Embryonic facial prominence (tissue), 1 donor: ENCODE measurements at regions not wholly inside any gene's neighbourhood (a gene's known extent, or its start where the extent isn't known, plus 50 kb on each side); places are given as distances from the start of the nearest gene placed in this dataset.

Experiments
- DNase-seq: peaks from one replicate; pipeline ENCODE4 v3.0.0-alpha.2; 2016; ENCODE audit errors: extremely low spot score

DNA sequence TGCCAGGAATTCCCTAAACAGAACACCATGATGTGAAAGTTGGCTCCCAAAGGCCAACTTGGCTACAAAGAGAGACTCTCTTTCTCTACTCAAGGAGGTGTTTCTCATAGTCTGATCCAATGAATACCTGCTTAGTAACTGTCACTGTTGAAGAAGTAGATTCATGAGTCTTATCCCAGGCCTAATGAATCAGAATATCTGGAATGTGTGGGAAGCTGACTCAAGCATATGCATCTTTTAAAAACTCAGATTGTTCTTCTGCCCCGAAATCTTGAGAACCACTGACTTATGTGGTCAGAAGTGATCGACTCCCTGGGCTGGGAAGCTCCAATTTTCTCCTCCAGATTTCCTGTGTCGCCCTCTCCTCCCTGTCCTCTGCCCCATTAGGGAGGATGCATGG lies 345.6 kb downstream of the PLK2 start:
- no peak for DNase-seq

DNA sequence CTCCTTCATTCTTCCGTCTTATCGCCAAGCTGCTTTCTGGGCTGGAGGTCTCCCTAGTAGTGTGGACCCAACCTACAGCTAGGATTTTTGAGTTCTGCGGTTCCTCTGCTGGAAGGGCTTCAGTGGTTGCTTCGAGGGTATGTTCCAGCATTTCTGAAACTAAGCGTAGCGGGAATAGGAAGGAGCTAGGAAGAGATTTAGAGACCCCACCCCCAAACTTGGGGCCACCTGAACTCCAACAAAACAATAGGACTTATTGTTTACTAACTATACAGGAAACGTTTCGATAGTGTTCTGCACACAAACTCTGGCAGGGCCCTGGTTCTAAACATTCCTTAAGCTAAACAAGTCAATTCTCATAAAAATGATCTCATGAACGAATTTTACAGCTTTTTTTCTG lies 346.7 kb downstream of the PLK2 start:
- DNase-seq: no peak

DNA sequence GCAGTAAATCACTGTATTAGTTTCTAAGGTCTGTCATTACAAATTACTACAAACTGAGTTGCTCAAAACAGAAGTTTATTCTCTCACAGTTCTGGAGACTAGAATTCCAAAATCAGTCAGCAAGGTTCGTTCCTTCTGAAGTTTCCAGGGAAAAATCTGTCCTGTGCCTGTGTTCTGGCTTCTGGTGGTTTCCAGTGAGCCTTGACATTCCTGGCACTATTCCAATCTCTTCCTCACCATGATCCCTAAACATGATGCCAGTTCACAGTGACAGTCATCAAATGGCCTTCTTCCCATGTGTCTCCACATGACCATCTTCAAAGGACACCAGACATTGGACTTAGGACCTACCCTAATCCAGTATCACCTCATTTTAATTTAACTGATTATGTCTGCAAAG lies 351.4 kb downstream of the PLK2 start:
- no peak for DNase-seq

DNA sequence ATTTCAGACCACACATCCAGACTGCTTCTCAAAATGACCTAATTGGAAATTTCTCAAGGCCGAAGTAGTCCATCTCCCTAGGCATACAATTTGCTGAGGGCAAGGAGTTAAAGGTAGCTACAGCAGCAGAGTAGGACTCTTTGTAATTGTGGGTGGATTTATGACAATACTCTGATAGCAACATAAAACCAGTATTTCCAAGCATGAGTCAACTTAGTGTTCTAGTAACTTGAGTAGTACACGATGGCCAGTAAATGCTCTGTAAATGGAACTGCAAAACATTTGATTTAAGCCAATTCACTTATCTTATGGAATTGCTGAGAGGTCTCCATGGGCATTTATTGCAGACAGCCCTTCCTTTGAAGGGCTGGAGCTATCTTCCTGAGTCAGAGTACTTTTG lies 352.2 kb downstream of the PLK2 start:
- no peak for DNase-seq

DNA sequence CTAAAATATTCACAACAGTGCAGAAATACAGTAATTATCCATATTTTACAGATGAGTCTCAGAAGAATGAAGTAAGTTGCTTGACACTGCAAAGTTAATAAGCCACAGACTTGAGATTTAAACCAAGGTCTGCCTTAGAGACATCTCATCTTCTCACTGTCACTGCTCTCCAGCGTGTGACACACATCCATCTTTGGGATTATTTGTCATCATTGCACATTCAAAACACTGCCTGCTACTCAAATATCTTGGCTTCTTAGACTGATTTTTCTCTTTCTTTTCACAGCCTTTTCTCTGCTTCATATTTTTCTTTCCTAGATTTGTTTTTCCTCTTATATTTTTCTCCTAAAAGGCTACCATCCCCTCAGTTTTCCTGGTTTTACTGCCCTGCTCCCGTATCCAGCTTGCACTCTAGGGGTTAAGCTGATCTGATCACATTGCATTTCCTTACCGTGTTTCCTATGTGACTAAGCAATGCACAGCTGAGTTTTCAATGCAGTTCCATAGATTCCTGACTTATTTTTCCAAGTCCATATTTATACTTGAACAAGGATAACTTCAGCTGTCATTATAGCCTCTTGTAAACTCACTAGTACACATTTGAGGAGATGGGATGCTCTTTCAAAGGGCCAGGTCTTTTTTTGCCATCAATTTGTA lies 353.0 kb downstream of the PLK2 start:
- no peak for DNase-seq

DNA sequence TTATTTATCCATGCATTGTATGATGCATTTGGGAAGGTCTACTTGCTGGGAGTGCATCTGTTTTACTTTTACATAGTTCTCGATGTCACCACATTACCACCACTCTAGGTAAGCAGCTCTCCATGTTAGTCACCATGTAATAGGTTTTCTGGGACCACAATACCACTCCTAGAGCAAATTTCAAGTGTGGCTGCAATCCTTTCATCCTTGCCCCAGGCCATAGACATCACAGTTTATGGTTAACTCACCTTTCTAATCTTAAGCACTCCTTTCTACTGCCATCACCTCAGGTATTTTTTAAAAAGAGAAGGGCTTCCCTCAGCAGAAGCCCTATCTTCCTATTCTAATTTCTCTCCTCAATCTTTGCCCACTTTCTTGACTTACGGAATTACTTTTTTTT lies 354.1 kb downstream of the PLK2 start:
- no peak for DNase-seq

DNA sequence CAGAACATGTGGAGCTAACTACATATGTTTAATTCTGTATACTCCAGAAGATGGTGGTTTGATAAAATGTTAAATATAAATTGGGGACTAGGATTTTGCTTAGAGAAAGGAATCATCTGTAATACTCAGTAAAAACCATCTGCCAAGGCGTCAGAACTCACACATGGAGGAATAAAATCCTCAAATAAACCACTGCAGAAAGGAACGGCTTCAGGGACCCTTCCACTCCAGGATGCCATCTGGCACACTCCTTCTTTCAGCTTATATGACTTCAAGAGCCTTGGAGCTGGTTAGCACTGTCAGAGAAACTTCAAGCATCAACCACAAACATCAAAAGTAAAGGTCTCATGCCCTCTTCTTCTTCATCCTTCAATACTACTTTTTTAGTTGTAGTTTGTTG lies 360.6 kb downstream of the PLK2 start:
- no peak for DNase-seq

DNA sequence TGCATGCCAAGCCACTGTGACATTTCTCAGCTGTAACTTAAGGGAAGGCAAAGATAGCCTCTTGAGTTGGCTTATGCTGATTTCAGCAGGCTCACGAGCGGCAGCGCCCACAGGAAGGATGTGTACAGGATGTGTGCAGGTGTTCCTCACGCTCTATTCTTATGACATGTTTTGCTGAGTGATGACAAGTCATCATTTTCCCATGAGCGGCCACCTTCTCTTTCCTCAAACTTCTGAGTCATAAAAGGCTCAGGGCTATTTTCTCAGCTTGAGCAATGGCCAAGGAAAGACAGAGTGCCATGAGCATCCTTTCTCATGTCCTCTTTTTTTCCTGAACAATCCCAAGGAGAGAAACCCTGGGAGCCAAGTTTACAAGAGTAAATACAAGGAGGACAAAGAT lies 365.9 kb downstream of the PLK2 start:
- no peak for DNase-seq

DNA sequence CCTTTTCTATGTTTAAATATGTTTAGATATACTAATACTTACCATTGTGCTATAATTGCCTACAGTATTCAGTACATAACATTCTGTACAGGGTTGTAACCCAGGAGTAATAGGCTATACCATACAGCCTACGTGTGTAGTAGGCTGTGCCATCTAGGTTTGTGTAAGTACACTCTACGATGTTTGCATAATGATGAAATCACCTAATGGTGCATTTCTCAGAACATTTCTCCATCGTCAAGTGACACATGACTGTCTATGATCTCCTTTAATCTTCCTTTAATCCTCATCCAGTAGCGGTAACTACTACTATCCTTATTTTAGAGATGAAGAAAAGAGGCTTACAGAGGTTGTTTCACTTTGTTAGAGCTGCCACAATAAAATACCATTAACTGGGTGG lies 369.2 kb downstream of the PLK2 start:
- DNase-seq: no peak

DNA sequence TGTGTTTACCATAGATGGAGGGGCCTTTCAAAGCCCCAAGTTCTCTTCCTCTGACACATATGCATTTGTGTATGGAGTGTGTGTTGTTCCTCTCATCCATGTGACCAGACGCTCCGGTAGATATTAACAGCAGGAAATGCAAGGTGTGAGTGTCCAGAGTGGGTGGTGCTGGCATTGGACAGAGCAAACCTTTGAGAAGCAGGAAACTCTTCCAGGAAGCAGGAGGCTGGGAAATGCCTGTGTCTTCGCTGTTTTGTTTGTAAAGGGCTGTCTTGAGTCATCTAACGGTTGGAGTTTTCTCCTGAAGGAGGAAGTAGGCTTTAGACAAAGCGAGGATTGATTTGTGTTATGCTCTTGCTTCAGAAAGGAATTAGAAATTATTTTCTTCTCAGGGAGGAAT lies 370.9 kb downstream of the PLK2 start:
- DNase-seq: no peak

DNA sequence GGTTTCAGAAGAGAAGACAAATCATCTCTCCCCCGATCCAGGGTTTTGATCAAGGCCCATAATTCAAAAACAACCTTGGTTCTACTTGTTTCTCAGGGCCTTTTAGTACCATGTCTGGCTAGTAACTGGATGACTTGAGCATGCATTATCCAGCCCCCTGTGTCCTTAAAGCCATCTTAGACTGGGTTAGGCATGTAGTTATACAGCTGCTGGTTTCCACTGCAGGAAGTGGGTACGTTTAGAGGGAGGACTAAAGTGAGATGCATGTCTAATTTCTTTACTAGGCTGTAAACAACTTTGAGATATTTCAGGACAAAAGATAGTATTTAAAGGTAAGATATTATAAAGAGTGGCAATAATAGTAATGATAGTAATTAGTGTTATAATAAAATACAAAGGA lies 372.0 kb downstream of the PLK2 start:
- DNase-seq: no peak

DNA sequence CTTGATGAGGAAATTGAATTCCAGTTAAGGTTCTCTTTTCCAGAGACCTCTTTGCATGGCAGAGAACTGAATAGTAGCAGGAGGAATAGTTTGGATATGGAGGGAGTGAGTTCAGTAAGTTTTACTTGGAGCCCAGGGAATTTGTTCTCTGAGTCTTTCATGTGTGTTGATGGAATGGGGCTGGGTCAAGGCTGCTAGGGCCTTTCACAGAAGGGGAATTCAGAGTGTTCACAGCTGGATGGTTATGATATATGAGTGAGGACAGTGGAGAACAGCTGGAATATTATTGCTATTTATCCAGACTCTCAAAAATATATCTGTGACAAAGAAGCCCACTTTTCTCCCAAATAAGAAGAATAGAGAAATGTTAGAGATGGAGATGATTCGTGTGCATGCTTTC lies 372.8 kb downstream of the PLK2 start:
- DNase-seq: no peak

DNA sequence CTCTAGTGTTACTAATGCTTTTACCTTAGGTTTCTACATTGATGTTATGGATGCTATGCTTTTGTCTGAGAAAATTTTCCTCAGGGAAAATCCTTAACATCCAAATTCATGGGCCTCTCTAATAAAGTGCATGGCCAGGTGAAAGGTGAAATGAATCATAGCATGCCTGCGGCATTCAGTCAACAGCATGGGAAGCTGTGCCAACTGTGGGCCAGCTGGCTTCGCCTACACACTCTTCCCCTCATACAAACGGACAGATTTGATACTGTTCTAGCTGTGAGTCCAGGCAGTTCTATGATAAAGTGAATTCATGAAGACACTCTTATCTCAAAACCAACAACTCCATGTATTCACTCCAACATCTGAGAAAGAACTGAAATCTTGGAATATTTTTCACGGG lies 374.1 kb downstream of the PLK2 start:
- DNase-seq: no peak

DNA sequence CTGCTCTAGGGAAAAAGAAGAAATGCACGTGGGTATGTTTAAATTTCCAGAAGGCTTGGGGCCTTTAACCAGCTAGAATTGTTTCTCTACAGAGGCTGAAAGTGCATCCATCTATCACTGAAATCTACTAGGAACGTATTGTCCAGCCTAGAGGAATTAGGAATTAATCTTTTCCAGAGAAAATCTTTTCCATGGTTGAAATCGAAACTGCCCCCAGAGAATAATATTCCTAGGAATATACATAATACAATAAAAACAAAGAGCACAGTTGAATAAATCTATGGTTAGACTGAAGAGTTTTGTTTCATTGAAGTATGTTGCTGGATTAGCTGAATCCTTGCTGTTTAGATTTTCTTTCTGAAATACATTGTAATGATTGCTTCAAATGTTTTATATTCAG lies 378.5 kb downstream of the PLK2 start:
- DNase-seq: no peak

DNA sequence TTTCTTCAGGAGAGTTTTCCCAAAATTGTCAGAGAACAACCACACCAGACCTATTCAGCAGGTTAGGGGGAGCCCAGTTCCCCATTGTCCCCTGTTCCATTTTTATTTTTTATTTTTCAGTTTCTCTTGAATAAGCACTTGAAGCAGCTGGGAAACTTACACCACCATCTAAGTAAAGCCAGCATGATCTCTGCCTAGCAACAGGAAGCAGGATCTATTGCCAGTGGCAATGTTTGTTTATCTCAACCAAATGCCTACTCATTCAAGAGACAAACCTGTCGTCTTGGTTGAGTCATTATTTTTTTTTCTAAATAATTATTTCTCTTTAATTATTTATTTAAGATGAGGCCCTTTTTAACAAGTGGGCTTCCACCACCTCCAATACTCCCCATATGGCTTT lies 379.3 kb downstream of the PLK2 start:
- no peak for DNase-seq

DNA sequence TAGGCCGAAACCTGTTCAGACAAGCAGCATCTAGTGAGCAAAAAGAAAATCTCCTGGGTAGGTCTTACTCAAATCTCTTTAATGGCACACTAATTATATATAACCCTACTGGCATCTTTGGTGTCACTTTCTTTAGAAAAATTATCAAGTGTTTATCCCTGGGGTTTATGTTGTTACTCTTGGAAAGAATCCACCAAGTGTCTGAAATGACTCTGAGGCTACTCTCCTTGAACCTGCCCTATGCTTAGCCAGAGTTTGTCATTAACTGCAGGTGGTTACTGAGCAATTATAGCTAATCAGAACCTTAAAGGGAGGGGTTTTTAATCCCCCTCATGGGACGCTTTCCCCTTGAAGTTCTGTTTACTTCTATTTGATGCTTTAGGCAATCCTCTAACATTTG lies 381.9 kb downstream of the PLK2 start:
- DNase-seq: no peak

DNA sequence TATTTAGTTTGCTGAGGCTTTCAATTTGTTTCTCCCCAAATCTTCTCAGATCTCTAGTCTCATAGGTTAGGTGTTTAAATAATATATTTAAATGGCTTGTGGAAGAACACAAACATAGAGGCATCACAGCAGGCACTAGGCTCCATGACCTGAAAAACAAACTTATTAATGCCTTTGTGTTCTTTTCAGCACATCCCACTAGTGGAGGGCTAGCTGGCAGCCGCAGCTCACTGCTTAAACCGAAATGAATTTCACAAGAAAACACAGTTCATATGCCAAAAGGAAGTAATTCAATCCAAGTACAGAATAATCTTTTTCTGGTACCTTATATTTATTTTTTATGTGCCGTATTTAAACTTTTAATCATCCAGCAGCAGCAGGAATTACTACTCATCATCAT lies 382.5 kb downstream of the PLK2 start:
- DNase-seq: no peak

DNA sequence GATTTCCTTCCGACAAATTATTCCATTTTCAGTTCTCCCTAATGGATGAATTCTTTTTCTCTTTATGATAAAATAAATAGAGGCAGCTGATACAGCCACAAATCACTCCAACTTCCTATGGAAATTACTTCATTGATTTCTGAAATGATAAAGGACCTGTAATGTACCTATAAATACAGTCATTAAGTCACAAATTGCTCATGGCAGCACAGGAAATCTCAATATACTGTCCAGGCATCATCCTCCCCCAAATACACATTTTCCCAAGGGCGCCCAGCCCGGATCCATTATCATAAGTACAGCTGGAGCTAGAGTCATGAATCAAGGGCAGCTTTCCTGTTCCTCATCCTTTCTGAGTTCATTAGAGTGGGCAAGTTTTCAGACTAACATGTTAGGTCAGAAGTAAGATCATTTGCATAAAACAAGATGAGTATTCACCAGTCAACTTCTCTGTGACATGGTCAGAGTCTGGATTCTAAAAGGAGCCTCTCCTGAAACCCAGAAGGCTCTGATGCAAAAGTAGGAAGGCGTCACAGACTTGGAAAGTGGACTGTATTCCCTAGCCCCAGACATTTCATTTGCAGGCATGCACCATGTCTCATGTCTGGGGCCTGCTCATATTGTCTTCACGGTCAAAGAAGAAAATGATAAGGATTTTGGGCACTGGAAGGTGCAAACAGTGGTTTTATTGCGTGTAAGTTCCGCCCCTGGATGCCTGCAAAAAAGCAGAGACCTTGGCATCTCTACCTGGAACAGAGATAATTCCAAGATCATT lies 383.2 kb downstream of the PLK2 start:
- DNase-seq: no peak

DNA sequence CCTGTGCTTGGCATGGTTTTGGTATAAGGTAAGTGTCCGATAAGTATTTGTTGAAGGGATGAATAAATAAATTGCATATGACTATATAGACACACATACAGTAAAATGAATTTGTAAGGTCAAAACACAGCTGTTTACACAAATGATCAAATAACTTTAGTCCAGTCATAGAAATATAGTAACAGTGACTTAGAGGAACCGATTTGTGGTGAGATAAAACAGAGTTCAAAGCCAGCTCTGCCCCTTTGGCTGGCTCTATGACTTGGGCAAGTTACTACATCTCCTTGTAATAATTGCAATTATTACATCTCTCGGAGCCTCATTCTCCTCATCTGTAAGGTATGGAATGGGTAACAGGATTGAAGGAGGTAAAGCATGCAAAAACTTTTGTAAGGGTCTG lies 384.0 kb downstream of the PLK2 start:
- DNase-seq: no peak

DNA sequence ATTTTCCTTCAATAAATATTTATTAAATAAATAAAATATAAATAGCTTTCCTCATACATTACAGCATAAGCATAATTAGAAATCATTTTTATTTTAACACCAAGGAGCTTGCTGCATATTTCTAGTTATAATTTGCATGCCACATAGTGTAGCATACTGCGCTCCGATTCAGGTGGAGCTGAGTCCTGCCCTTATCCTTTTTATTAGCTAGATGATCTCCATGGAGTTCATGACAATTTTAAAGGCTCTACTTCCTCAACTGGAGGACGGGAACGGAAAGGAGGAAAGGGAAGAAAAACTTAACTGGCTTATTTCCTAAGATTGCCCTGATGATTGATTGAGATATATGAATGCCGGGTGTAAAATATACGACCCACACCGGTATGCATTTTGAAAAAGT lies 385.2 kb downstream of the PLK2 start:
- no peak for DNase-seq

DNA sequence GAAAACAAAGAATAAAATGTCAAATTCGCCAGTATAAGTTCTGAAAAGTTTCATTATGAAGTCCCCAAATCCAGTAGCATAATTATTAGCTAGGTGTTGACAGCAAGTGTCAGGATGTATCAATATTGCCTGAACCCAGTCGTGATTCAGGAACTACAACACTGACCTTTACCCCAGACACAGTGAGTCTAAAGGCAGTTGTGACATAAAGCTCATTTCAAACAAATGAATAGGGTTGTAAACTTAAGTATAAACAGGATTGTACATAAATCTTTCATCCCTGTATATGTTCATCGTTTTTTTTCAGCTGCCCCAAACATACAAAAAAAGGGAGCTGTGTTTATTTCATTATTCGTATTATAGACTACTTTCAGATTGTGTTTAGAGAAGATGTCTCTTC lies 385.7 kb downstream of the PLK2 start:
- no peak for DNase-seq

DNA sequence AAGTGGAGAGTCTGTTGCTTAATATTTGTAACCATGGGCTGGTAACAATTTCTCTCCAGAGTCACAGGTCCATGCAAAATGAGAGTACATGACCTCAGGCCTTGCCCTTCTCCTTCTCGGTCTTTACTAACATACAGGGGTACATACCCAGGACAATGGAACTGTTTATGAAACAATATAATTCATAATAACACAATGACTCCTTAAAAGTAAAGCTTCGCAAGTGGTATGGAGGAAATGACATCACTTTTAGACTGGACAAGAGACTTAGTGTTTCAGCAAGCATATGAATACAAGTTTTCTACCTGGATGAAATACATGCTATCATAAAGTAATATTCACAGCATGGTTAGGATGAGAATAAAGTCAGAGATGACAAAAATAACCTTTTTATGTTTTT lies 386.6 kb downstream of the PLK2 start:
- no peak for DNase-seq

DNA sequence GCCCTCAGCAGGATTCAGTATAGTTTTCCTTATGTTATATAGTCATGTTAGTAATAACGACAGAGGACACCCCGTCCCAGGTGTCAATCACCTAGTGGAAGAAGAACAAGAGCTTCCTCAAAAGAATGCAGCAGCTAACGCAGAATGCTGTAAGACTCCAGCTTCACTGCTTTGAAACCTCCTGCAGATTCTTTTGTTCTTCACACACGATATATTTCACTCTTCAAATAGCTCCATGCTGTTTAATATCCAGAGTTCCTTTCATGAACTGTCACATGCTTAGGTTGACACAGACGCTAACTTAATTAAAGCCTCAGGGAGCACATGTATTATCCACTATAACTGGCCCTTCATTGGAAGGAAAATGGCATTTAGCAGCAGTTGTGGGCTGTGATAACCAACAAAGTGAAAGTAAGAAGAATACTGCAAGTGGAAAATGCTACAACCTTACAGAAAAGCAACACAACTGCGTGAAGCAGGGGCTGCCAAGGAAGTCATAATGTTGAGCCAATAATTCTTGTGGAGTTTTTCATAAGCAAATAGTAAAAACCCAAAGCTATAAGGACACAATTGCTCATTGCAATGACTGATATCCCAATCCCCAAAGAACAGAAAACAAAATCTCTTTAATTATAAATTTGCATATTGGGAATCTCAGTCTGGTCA lies 387.5 kb downstream of the PLK2 start:
- no peak for DNase-seq
